DMS53 treated with DMSO at 0.1 percent for 48 hours (cell line): ENCODE measurements at regions not wholly inside any gene's neighbourhood (a gene's known extent, or its start where the extent isn't known, plus 50 kb on each side); places are given as distances from the start of the nearest gene placed in this dataset.

Source experiments
- DNase-seq: peaks from one replicate; lab custom pipeline; 2025; ENCODE audit not compliant: unreplicated experiment; lab: John Stamatoyannopoulos, UW

- no peak for DNase-seq
Measured at GRCh38 chr15:93250950-93251349, 161.9 kb upstream of the RGMA start.

- DNase-seq: no peak
Measured at GRCh38 chr15:93250209-93250608, 161.2 kb upstream of the RGMA start.

GRCh38 chr15:93249623-93250022 lies 160.6 kb upstream of the RGMA start:
- DNase-seq: no peak

GRCh38 chr15:93247466-93248121 lies 158.6 kb upstream of the RGMA start:
- no peak for DNase-seq

- DNase-seq: no peak
Measured at GRCh38 chr15:93246266-93247242, 157.5 kb upstream of the RGMA start.

GRCh38 chr15:93245661-93246042 lies 156.6 kb upstream of the RGMA start:
- DNase-seq: no peak

GRCh38 chr15:93244696-93245660 lies 156.0 kb upstream of the RGMA start:
- DNase-seq: no peak

- DNase-seq: no peak
Measured at GRCh38 chr15:93243573-93243972, 154.6 kb upstream of the RGMA start.

GRCh38 chr15:93241696-93242585 lies 152.9 kb upstream of the RGMA start:
- no peak for DNase-seq

GRCh38 chr15:93239993-93240392 lies 151.0 kb upstream of the RGMA start:
- DNase-seq: no peak

- no peak for DNase-seq
Measured at GRCh38 chr15:93239591-93239990, 150.6 kb upstream of the RGMA start.

- DNase-seq: no peak
Measured at GRCh38 chr15:93238641-93239040, 149.6 kb upstream of the RGMA start.

GRCh38 chr15:93235926-93236780 lies 147.1 kb upstream of the RGMA start:
- no peak for DNase-seq

- no peak for DNase-seq
Measured at GRCh38 chr15:93235269-93235668, 146.3 kb upstream of the RGMA start.

- no peak for DNase-seq
Measured at GRCh38 chr15:93233710-93234109, 144.7 kb upstream of the RGMA start.

- DNase-seq: no peak
Measured at GRCh38 chr15:93232845-93233244, 143.8 kb upstream of the RGMA start.

GRCh38 chr15:93231994-93232393 lies 143.0 kb upstream of the RGMA start:
- no peak for DNase-seq

GRCh38 chr15:93231261-93231925 lies 142.4 kb upstream of the RGMA start:
- no peak for DNase-seq

GRCh38 chr15:93228546-93228945 lies 139.5 kb upstream of the RGMA start:
- no peak for DNase-seq
